ENCODE measurements at regions not wholly inside any gene's neighbourhood (a gene's known extent, or its start where the extent isn't known, plus 50 kb on each side); places are given as distances from the start of the nearest gene placed in this dataset.
"Not testable (repeated sequence)": the region's sequence is repeated elsewhere in the genome, so short reads cannot be mapped to it uniquely, and the experiment has no call there.

- ATAC-seq (replicated peaks); H3K36me3 Mint-ChIP-seq: not testable (repeated sequence)
Observed at GRCh38 chr14:83091991-83092956, 1558.6 kb upstream of the SEL1L start.

GRCh38 chr14:83096092-83096491, 1562.4 kb upstream of the SEL1L start:
- ATAC-seq (replicated peaks) = no peak
- Mint-ChIP-seq H3K36me3 (no peaks in the 10 kb centered on the region), H3K9me3 (peaks cover 4 to 10% of the 10 kb centered on the region in 2 donors), H3K27me3 (no peaks in the 10 kb centered on the region), H3K4me3 (no peak overlapping the region), H3K27ac (no peak overlapping the region), H3K4me1 (no peaks in the 10 kb centered on the region)
- DNase-seq = no peak

More at GRCh38 chr14:83091991-83092956, 1558.6 kb upstream of the SEL1L start:
- H3K9me3 Mint-ChIP-seq, H3K4me1 Mint-ChIP-seq, H3K27me3 Mint-ChIP-seq, H3K4me3 Mint-ChIP-seq, DNase-seq, H3K27ac Mint-ChIP-seq: not testable (repeated sequence)

DNA sequence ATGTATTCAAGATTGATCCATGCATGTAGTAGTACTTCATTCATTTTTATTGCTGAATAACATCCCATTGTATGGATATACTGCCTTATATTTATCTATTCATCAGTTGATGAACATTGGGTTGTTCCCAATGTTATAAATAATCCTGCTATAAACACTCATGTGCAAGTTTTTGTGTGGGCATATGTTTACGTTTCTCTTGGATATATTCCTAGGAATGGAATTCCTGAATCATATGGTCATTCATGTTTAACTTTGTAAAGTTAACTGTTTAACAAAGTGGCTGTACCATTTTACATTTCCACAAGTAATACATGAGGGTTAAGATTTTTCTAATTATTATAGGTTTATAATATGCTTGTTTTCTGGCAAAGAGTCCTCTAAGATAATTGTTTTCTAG, 1568.2 kb upstream of the SEL1L start:
- no peak for DNase-seq
- H3K27me3 Mint-ChIP-seq = no peaks in the 10 kb centered on the region
- H3K4me1 Mint-ChIP-seq = no peaks in the 10 kb centered on the region
- no peak overlapping the region for H3K4me3 Mint-ChIP-seq
- no peaks in the 10 kb centered on the region for H3K36me3 Mint-ChIP-seq
- peaks cover 7 to 8% of the 10 kb centered on the region in 2 donors for H3K9me3 Mint-ChIP-seq
- H3K27ac Mint-ChIP-seq = no peak overlapping the region
- ATAC-seq (replicated peaks) = no peak

DNA sequence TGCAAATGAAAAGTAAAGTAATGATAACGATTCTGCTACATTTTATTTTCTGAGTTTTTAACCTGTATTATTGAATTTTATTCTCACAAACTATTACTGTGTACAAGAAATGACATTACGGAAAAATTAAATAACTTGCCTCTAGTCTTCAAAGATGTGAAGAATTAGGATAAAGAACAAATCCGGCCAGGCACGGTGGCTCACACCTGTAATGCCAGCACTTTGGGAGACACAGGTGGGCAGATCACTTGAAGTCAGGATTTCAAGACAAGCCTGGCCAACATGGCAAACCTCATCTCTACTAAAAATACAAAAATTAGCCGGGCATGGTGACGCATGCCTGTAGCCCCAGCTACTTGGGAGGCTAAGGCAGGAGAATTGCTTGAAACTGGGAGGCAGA, 1584.4 kb upstream of the SEL1L start:
- Mint-ChIP-seq H3K36me3 (no peaks in the 10 kb centered on the region), H3K9me3 (peaks cover 0 to 1% of the 10 kb centered on the region in 2 donors), H3K4me1 (no peaks in the 10 kb centered on the region), H3K27ac (no peak overlapping the region), H3K27me3 (no peaks in the 10 kb centered on the region), H3K4me3 (no peak overlapping the region)
- ATAC-seq (replicated peaks) (no peak), DNase-seq (no peak)

DNA sequence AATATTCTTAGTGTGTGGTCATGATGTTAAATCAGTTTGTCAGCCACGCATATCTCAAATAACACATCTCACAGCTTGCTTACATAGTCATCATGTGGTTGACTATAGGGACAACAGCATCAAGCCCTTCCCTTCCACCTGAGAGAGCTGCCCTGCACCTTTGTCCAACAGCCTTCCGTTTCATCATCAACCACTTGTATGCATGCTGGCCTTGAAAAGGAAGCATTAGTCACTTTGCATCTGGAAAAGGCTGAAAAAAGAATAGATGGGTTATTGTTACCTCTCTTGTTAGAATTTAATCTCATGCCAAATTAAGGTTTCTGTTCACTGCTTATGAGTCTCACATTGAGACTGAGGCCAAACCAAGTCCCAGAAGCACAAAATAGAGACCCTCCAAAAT, 1586.5 kb upstream of the SEL1L start:
- peaks cover 1 to 4% of the 10 kb centered on the region in 2 donors for H3K9me3 Mint-ChIP-seq
- no peaks in the 10 kb centered on the region for H3K4me1 Mint-ChIP-seq
- ATAC-seq (replicated peaks) = no peak
- H3K27ac Mint-ChIP-seq = no peak overlapping the region
- H3K27me3 Mint-ChIP-seq = no peaks in the 10 kb centered on the region
- H3K36me3 Mint-ChIP-seq = no peaks in the 10 kb centered on the region
- no peak for DNase-seq
- no peak overlapping the region for H3K4me3 Mint-ChIP-seq

- Mint-ChIP-seq H3K9me3 (peaks cover 4% of the 10 kb centered on the region in 2 donors), H3K4me1 (no peaks in the 10 kb centered on the region), H3K4me3 (no peak overlapping the region), H3K36me3 (no peaks in the 10 kb centered on the region), H3K27ac (no peak overlapping the region), H3K27me3 (no peaks in the 10 kb centered on the region)
- DNase-seq = no peak
- ATAC-seq (replicated peaks) = no peak
Observed at GRCh38 chr14:83126076-83126475, 1592.4 kb upstream of the SEL1L start.

DNA sequence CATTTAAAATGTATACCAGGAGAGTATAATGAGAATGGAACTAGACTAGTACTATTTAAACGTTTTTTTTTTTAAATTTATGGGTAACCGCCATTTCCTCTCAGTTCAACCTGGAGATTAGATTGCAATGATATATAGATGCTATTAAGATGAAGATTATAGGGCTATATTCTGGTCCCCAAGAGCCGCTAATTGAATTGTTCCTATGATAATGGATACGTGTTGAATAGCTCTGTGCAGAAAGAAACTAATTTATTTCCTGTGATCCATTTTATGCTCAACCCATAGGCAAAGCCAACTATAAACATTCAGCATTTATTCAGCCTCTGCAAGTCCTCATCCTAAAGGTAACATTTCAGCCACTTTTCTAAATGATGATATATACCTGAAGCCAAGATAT, 1595.1 kb upstream of the SEL1L start:
- ATAC-seq (replicated peaks) (no peak), DNase-seq (no peak)
- Mint-ChIP-seq H3K36me3 (no peaks in the 10 kb centered on the region), H3K27me3 (no peaks in the 10 kb centered on the region), H3K4me1 (no peaks in the 10 kb centered on the region), H3K27ac (no peak overlapping the region), H3K9me3 (peaks cover 4 to 5% of the 10 kb centered on the region in 2 donors), H3K4me3 (no peak overlapping the region)

- no peaks in the 10 kb centered on the region for H3K4me1 Mint-ChIP-seq
- no peaks in the 10 kb centered on the region for H3K36me3 Mint-ChIP-seq
- no peak overlapping the region for H3K4me3 Mint-ChIP-seq
- ATAC-seq (replicated peaks) (no peak), DNase-seq (no peak)
- peaks cover 4 to 5% of the 10 kb centered on the region in 2 donors for H3K9me3 Mint-ChIP-seq
- H3K27me3 Mint-ChIP-seq = no peaks in the 10 kb centered on the region
- H3K27ac Mint-ChIP-seq = no peak overlapping the region
Observed at GRCh38 chr14:83129496-83129895, 1595.8 kb upstream of the SEL1L start.

GRCh38 chr14:83133981-83134645, 1600.5 kb upstream of the SEL1L start:
- Mint-ChIP-seq H3K9me3 (peaks cover 4 to 5% of the 10 kb centered on the region in 2 donors), H3K27me3 (no peaks in the 10 kb centered on the region), H3K36me3 (no peaks in the 10 kb centered on the region), H3K4me3 (no peak overlapping the region), H3K4me1 (no peaks in the 10 kb centered on the region), H3K27ac (no peak overlapping the region)
- ATAC-seq (replicated peaks) (no peak), DNase-seq (no peak)

DNA sequence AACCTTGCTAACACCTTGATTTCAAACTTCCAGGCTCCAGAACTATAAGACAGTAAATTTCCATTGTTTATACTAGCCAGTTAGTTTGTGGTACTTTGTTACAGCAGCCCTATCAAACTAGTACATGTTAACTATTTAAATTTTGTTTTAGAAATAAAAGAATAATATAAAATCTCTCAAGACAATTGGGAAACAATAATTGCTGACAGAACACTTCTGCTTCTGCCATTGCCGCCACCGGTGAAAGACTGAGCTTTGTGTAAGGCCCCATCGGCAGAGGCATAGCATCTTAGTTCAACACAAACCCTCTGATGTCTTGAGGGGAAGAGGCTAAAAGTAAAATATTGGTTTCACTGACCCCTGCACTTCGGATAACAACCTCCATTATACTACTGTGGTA, 1607.1 kb upstream of the SEL1L start:
- ATAC-seq (replicated peaks) (no peak), DNase-seq (no peak)
- Mint-ChIP-seq H3K4me3 (no peak overlapping the region), H3K27me3 (no peaks in the 10 kb centered on the region), H3K36me3 (no peaks in the 10 kb centered on the region), H3K4me1 (no peaks in the 10 kb centered on the region), H3K27ac (no peak overlapping the region), H3K9me3 (peaks cover 6 to 11% of the 10 kb centered on the region in 2 donors)

- ATAC-seq (replicated peaks) (no peak), DNase-seq (no peak)
- Mint-ChIP-seq H3K27ac (no peak overlapping the region), H3K4me1 (no peaks in the 10 kb centered on the region), H3K27me3 (no peaks in the 10 kb centered on the region), H3K4me3 (no peak overlapping the region), H3K36me3 (no peaks in the 10 kb centered on the region), H3K9me3 (peaks cover 9 to 13% of the 10 kb centered on the region in 2 donors)
Observed at GRCh38 chr14:83147006-83147405, 1613.4 kb upstream of the SEL1L start.

GRCh38 chr14:83151571-83151970, 1617.9 kb upstream of the SEL1L start:
- no peak overlapping the region for H3K27ac Mint-ChIP-seq
- DNase-seq (no peak), ATAC-seq (replicated peaks) (no peak)
- H3K4me1 Mint-ChIP-seq = no peaks in the 10 kb centered on the region
- no peak overlapping the region for H3K4me3 Mint-ChIP-seq
- H3K36me3 Mint-ChIP-seq = no peaks in the 10 kb centered on the region
- peaks cover 3 to 7% of the 10 kb centered on the region in 2 donors for H3K9me3 Mint-ChIP-seq
- H3K27me3 Mint-ChIP-seq = no peaks in the 10 kb centered on the region

DNA sequence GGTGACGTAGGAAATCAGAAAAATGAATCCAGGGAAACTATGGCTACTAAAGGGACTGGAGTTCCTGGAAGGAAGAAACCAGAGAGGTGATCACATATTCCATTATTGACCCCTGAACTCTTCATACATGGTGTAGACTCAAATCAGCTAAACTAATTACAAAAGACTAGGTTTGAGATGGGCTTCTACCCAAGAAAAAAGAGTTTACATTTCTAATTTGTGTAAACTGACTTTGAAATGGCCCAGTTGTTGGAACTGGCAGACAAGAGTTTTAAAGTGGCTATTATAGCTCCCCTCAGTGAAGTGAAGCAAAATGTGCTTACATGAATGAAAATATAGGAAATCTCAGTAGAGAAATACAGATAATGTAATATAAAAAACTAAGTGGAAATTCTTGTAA, 1619.4 kb upstream of the SEL1L start:
- Mint-ChIP-seq H3K27ac (no peak overlapping the region), H3K27me3 (no peaks in the 10 kb centered on the region), H3K4me3 (no peak overlapping the region), H3K9me3 (peaks cover 0 to 8% of the 10 kb centered on the region in 2 donors), H3K36me3 (no peaks in the 10 kb centered on the region), H3K4me1 (no peaks in the 10 kb centered on the region)
- ATAC-seq (replicated peaks) = no peak
- no peak for DNase-seq

DNA sequence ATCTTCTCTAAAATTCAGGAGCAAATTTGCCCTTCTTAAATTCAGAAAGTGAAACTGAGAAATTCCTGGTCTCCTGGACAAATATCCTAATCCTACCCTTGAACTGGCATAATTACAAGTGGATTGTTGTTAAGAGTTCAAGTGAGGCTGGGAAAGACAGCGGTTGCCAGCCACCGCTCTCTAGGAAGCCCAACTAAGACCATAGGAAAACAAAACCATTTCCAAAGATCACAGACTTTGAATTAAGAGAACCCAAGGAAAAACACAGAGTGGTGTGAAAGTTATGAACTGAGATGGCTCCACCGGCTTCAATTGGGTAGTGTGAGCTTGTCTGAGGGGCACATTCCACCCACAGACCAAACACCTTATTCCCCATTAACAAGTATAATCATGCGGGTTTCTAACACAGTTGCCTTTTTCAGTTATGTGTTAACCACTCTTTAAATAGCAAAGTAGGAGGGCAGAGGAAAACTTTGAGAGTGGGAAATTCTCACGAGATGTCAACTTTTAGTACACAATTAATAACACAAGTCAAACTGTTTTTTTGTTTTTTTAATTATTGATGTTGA, 1628.8 kb upstream of the SEL1L start:
- no peak for ATAC-seq (replicated peaks)
- H3K36me3 Mint-ChIP-seq = no peaks in the 10 kb centered on the region
- no peak overlapping the region for H3K4me3 Mint-ChIP-seq
- no peak overlapping the region for H3K27ac Mint-ChIP-seq
- H3K27me3 Mint-ChIP-seq = no peaks in the 10 kb centered on the region
- peaks cover 0 to 2% of the 10 kb centered on the region in 2 donors for H3K9me3 Mint-ChIP-seq
- DNase-seq = no peak
- H3K4me1 Mint-ChIP-seq = no peaks in the 10 kb centered on the region

DNA sequence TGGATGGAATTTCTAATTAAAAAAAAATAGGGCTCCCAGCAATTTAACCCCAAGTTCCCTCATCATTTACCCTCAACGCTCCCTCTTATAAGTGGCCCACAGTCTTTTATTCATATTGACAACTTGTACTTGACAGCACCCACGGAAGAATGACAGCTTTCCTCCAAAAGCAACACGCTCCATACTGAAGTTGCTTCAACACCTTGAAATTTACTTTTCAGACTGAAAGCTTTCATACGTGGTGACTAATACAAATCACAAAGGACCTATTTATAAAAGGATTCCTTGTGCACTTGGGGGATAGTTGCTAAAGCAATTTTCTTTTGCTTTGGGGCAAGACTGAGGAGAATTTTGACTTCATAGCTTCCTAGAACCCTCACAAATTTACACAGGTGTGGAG, 1629.4 kb upstream of the SEL1L start:
- no peaks in the 10 kb centered on the region for H3K36me3 Mint-ChIP-seq
- H3K9me3 Mint-ChIP-seq = peaks cover 0 to 2% of the 10 kb centered on the region in 2 donors
- H3K4me1 Mint-ChIP-seq = no peaks in the 10 kb centered on the region
- DNase-seq = no peak
- no peaks in the 10 kb centered on the region for H3K27me3 Mint-ChIP-seq
- no peak overlapping the region for H3K4me3 Mint-ChIP-seq
- no peak overlapping the region for H3K27ac Mint-ChIP-seq
- ATAC-seq (replicated peaks) = no peak

Measured in stimulated activated naive B cell treated with anti-CD40 and anti-IgM and Interleukin-4, amounts not matched to agents 10 μg/mL and 1 μg/mL and 100 μg/mL, for 72 hours (primary cell).